Stomach (tissue), 8 donors: ENCODE measurements at regions not wholly inside any gene's neighbourhood (a gene's known extent, or its start where the extent isn't known, plus 50 kb on each side); places are given as distances from the start of the nearest gene placed in this dataset.

Source experiments
- DNase-seq, 2 donors: peaks; one replicate each; pipeline versions ENCODE4 v3.0.0 to v3.0.0-alpha.2; 2013 to 2019
- H3K27ac ChIP-seq, 5 donors: fragments of 200-600 bp in 4 of 5; sonication (generic) in 4 of 5; one replicate each; pipeline ENCODE4 v1.5.1; 2013 to 2019; ENCODE audit warnings: mild to moderate bottlenecking in 1 of 5, moderate library complexity in 1 of 5
- H3K27me3 ChIP-seq, 3 donors: fragments of 200-600 bp; sonication (generic); one replicate each; pipeline ENCODE4 v1.5.1; 2017 to 2019; ENCODE audit warnings: mixed run types in 1 of 3
- H3K36me3 ChIP-seq, 4 donors: fragments of 200-600 bp; sonication (generic); 1 replicate in 3 of 4; 2 replicates in 1 of 4; pipeline ENCODE4 v1.5.1; 2016 to 2019
- H3K4me1 ChIP-seq, 4 donors: fragments of 200-600 bp; sonication (generic); one replicate each; pipeline ENCODE4 v1.5.1; 2016 to 2019
- H3K4me3 ChIP-seq, 4 donors: fragments of 200-600 bp; sonication (generic) in 3 of 4; one replicate each; pipeline ENCODE4 v1.5.1; 2016 to 2019; ENCODE audit warnings: mild to moderate bottlenecking in 1 of 4
- H3K9me3 ChIP-seq, 4 donors: fragments of 200-600 bp; sonication (generic); one replicate each; pipeline ENCODE4 v1.5.1; 2016 to 2019
- EP300 ChIP-seq: sonication (generic); formaldehyde crosslinking; IDR thresholded peaks from one replicate; pipeline ENCODE4 v1.6.1; 2017; ENCODE audit warnings: antibody characterized with exemption
- POLR2A ChIP-seq, 4 donors: fragments of 450-650 bp; IDR thresholded peaks; one replicate each; pipeline ENCODE4 v1.6.1; 2016; ENCODE audit warnings: antibody characterized with exemption in 4 of 4, control low read depth in 2 of 4, mild to moderate bottlenecking in 1 of 4, moderate library complexity in 1 of 4
- POLR2AphosphoS5 ChIP-seq, 3 donors: sonication (generic); formaldehyde crosslinking; IDR thresholded peaks; one replicate each; pipeline ENCODE4 v1.6.1; 2016; ENCODE audit warnings: antibody characterized with exemption in 3 of 3
- WGBS, 5 donors: extraction: QIAGEN DNeasy Blood & Tissue Kit in 3 of 5; methylation state at CpG; one replicate each; pipeline versions ENCODE4 v1.1.5 to v1.1.7; 2013 to 2018; 5-methylcytosine and 5-hydroxymethylcytosine counted together
- intact Hi-C: fragments of 100-400 bp; cut with DNase I; formaldehyde crosslinking; loops from one replicate; pipeline ENCODE4 v1.15.1; 2023; ENCODE audit warnings: low total_unique reads
- TF ChIP-seq, protein P1 (sequence below), 7 experiments: fragments of 450-650 bp in 4 of 7; fragments of 200-600 bp in 3 of 7; sonication (generic) in 3 of 7; IDR thresholded peaks; one replicate each; pipeline ENCODE4 v1.5.1; 2016 to 2019; ENCODE audit warnings: antibody characterized with exemption in 7 of 7, control low read depth in 2 of 7, mild to moderate bottlenecking in 1 of 7
- donor health status: healthy with polysubstance abuse.
- donor health status: Bipolar disorder and iron deficiency.
- donor health status: healthy.

DNA sequence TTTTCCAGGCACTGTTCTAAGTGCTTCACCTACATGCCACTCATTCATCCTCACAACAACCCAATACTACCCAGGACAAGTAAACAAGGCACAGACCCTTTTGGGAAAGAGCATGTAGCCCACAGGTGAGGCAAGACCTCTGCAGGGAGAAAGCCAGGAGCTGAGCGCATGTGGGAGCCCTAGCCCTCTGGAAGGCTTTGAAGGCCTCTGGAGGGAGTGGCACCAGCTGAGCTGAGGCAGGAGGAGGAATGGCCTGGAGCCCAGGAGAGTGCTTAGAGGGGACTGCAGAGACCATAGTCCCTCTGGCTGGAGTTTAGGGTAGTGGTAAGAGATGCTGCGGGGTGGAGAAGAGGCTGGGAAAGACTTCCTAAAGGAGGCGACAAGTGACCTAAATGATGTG, 516.5 kb downstream of the FUT8 start:
- Histone ChIP-seq H3K27me3 (no peaks in the 10 kb centered on the region), H3K36me3 (no peaks in the 10 kb centered on the region), H3K27ac (no peak overlapping the region), H3K4me3 (no peak overlapping the region), H3K4me1 (peaks cover 0 to 12% (median 2%) of the 10 kb centered on the region in 4 donors), H3K9me3 (no peaks in the 10 kb centered on the region)
- WGBS, 5 donors, result 95 to 97% (median 96%) methylated on average over 3 of the region's 3 CpGs
- intact Hi-C loops, result no loop called here
- TF ChIP-seq POLR2AphosphoS5 (IDR thresholded peaks at IDR 0.05) (no peak), EP300 (no peak), POLR2A (IDR thresholded peaks at IDR 0.05) (no peak)
- TF ChIP-seq, protein P1, sequence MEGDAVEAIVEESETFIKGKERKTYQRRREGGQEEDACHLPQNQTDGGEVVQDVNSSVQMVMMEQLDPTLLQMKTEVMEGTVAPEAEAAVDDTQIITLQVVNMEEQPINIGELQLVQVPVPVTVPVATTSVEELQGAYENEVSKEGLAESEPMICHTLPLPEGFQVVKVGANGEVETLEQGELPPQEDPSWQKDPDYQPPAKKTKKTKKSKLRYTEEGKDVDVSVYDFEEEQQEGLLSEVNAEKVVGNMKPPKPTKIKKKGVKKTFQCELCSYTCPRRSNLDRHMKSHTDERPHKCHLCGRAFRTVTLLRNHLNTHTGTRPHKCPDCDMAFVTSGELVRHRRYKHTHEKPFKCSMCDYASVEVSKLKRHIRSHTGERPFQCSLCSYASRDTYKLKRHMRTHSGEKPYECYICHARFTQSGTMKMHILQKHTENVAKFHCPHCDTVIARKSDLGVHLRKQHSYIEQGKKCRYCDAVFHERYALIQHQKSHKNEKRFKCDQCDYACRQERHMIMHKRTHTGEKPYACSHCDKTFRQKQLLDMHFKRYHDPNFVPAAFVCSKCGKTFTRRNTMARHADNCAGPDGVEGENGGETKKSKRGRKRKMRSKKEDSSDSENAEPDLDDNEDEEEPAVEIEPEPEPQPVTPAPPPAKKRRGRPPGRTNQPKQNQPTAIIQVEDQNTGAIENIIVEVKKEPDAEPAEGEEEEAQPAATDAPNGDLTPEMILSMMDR (IDR thresholded peaks at IDR 0.05), result no peak
- no peak for DNase-seq

DNA sequence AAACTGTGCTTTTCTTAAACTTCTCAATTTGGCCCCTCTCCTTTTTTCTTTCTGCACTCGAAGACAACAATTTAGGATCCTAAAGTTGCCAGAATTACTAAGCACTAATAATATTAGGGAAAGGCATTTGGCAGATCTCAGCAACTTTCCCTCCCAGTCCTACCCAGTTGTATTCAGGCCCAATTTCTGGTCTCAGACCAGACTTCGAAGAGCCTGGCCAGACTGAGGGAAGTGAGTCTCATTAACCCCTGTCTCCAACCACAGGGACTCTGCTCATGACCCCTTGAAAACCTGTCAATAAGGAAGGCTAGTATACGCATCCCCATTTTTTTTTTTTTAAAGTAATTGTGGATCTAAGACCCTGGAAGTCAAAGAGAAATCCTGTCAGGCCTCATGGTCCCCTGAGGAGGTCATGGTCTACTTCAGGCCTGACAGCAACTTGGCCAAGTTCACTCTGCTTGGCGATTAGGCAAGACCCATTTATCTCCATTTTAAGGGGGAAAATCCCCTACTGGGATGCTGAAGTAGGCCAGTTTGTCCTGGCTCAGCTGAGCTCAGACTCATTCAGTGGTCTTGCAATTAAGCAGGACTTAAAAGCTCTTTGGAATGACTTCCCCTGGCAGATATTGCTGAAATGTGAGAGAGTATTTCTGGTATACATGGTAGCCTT, 521.0 kb downstream of the FUT8 start:
- intact Hi-C loops, result no loop called here
- H3K36me3 ChIP-seq, result no peaks in the 10 kb centered on the region
- peak in 1 of 2 donors; percentile 50 for DNase-seq
- no peaks in the 10 kb centered on the region for H3K27me3 ChIP-seq
- no peaks in the 10 kb centered on the region for H3K4me1 ChIP-seq
- no peak overlapping the region for H3K4me3 ChIP-seq
- no peak overlapping the region for H3K27ac ChIP-seq
- TF ChIP-seq EP300 (no peak), POLR2A (IDR thresholded peaks at IDR 0.05) (no peak), POLR2AphosphoS5 (IDR thresholded peaks at IDR 0.05) (no peak)
- TF ChIP-seq, protein P1 (IDR thresholded peaks at IDR 0.05), result no peak
- WGBS, 5 donors, result 74 to 85% (median 82%) methylated on average over 3 to 4 of the region's 4 CpGs
- H3K9me3 ChIP-seq, result no peaks in the 10 kb centered on the region

DNA sequence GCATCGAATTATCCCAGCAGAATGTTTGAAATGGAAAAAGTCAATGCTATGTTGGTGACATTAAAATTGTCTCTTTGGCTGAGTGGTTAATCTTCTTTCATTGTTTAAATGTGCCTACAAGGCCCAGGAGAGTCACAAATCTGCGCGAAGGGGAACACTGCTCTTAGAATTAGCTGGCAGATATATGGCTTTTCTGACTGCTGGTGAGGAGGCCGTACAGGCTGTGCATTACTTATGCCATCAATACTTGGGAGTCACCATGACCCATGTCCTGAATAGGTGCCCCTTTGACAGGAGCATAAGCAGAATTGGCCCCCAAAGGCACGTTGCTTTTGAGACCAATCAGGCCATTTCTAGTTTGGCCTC, 521.5 kb downstream of the FUT8 start:
- H3K27ac ChIP-seq, result no peak overlapping the region
- no peak overlapping the region for H3K4me3 ChIP-seq
- H3K4me1 ChIP-seq, result no peaks in the 10 kb centered on the region
- no peak for DNase-seq
- 80 to 90% (median 88%) methylated on average over 5 of the region's 5 CpGs for WGBS, 5 donors
- H3K27me3 ChIP-seq, result no peaks in the 10 kb centered on the region
- H3K36me3 ChIP-seq, result no peaks in the 10 kb centered on the region
- intact Hi-C loops, result no loop called here
- no peak for TF ChIP-seq EP300
- H3K9me3 ChIP-seq, result no peaks in the 10 kb centered on the region

DNA sequence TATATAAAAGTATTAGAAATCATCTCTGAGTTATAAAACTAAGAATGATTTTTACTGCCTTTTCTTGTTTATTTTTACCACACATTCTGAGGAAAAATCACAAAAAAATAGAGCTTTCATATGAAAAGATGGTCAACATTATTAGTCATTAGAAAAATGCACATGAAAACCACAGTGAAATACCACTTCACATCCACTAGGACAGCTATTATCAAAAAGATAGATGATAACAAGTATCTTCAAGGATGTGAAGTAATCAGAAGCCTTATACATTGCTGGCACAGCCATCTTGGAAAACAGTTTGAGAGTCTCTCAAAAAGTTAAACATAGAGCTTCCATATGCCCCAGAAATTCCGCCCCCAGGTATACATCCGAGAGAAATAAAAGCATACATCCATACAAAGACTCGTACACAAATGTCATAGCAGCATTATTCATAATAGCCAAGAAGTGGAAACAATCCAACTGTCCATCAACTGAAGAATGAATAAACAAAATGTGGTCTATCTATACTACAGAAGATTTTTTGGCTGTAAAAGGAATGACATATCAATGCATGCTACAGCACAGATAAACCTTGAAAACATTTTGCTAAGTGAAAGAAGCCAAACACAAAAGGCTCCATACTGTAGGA, 523.9 kb downstream of the FUT8 start:
- intact Hi-C loops, result no loop called here
- Histone ChIP-seq H3K4me3 (no peak overlapping the region), H3K27me3 (no peaks in the 10 kb centered on the region), H3K9me3 (no peaks in the 10 kb centered on the region), H3K27ac (no peak overlapping the region), H3K4me1 (no peaks in the 10 kb centered on the region), H3K36me3 (no peaks in the 10 kb centered on the region)
- TF ChIP-seq EP300, result no peak
- no peak for TF ChIP-seq POLR2A (IDR thresholded peaks at IDR 0.05)
- no peak for TF ChIP-seq POLR2AphosphoS5 (IDR thresholded peaks at IDR 0.05)
- TF ChIP-seq, protein P1 (IDR thresholded peaks at IDR 0.05), result no peak
- WGBS, 5 donors, result 69 to 89% (median 87%) methylated on average over 3 of the region's 3 CpGs
- DNase-seq, result no peak
